H9 (cell line): ENCODE measurements at regions not wholly inside any gene's neighbourhood (a gene's known extent, or its start where the extent isn't known, plus 50 kb on each side); places are given as distances from the start of the nearest gene placed in this dataset.

Experiments
- DNase-seq: peaks from one replicate; pipeline ENCODE4 v3.0.0-alpha.2; 2017
- H2AFZ ChIP-seq: one replicate; pipeline ENCODE4 v1.6.1; 2013; ENCODE audit warnings: mild to moderate bottlenecking, low read length, control low read depth, moderate library complexity
- H2AK5ac ChIP-seq: 2 replicates; pipeline ENCODE4 v1.6.1; 2013; ENCODE audit warnings: low read length, control low read depth, mixed read lengths; ENCODE audit not compliant: insufficient read length
- H2BK120ac ChIP-seq: one replicate; pipeline ENCODE4 v1.6.1; 2013; ENCODE audit warnings: low read depth, mild to moderate bottlenecking, low read length, control low read depth, inconsistent platforms; ENCODE audit not compliant: poor library complexity, severe bottlenecking
- H2BK12ac ChIP-seq: 2 replicates; pipeline ENCODE4 v1.6.1; 2013; ENCODE audit warnings: low read length, control low read depth, mixed read lengths, low read depth; ENCODE audit not compliant: insufficient read length
- H2BK15ac ChIP-seq: 2 replicates; pipeline ENCODE4 v1.6.1; 2013; ENCODE audit warnings: low read depth, low read length, control low read depth
- H2BK20ac ChIP-seq: one replicate; pipeline ENCODE4 v1.6.1; 2013; ENCODE audit warnings: low read depth, mild to moderate bottlenecking, low read length, control low read depth, inconsistent platforms; ENCODE audit not compliant: poor library complexity, severe bottlenecking
- H2BK5ac ChIP-seq: 2 replicates; pipeline ENCODE4 v1.6.1; 2013; ENCODE audit warnings: low read length, control low read depth, mixed read lengths; ENCODE audit not compliant: insufficient read length
- H3K14ac ChIP-seq: 2 replicates; pipeline ENCODE4 v1.6.1; 2013; ENCODE audit warnings: low read length, control low read depth; ENCODE audit not compliant: insufficient read depth
- H3K18ac ChIP-seq: 2 replicates; pipeline ENCODE4 v1.6.1; 2013; ENCODE audit warnings: low read depth, mild to moderate bottlenecking, mixed read lengths, low read length, control low read depth; ENCODE audit not compliant: insufficient read length
- H3K23ac ChIP-seq: 2 replicates; pipeline ENCODE4 v1.6.1; 2013; ENCODE audit warnings: low read length, control low read depth, mixed read lengths, low read depth; ENCODE audit not compliant: insufficient read length
- H3K23me2 ChIP-seq: 2 replicates; pipeline ENCODE4 v1.6.1; 2013; ENCODE audit warnings: low read depth, mild to moderate bottlenecking, mixed read lengths, low read length, control low read depth; ENCODE audit not compliant: insufficient read length, poor library complexity, severe bottlenecking
- H3K27ac ChIP-seq: 2 replicates; pipeline ENCODE4 v1.5.1; 2013; ENCODE audit warnings: low read length, control low read depth, mixed read lengths, low read depth; ENCODE audit not compliant: insufficient read length
- H3K27me3 ChIP-seq: 2 replicates; pipeline ENCODE4 v1.6.1; 2013; ENCODE audit warnings: low read length, control low read depth, inconsistent platforms; ENCODE audit not compliant: insufficient read depth
- H3K4ac ChIP-seq: 2 replicates; pipeline ENCODE4 v1.6.1; 2013; ENCODE audit warnings: low read depth, mild to moderate bottlenecking, control low read depth, inconsistent platforms, low read length, moderate library complexity
- H3K4me1 ChIP-seq: 2 replicates; pipeline ENCODE4 v1.6.1; 2013; ENCODE audit warnings: low read length, control low read depth, inconsistent platforms; ENCODE audit not compliant: insufficient read depth
- H3K4me2 ChIP-seq: 2 replicates; pipeline ENCODE4 v1.6.1; 2013; ENCODE audit warnings: low read length, control low read depth, mixed read lengths; ENCODE audit not compliant: insufficient read length, insufficient read depth
- H3K56ac ChIP-seq: 2 replicates; pipeline ENCODE4 v1.6.1; 2013; ENCODE audit warnings: low read depth, mild to moderate bottlenecking, mixed read lengths, low read length, control low read depth; ENCODE audit not compliant: insufficient read length
- H3K79me1 ChIP-seq: 2 replicates; pipeline ENCODE4 v1.6.1; 2013; ENCODE audit warnings: low read depth, mild to moderate bottlenecking, moderate library complexity, low read length, control low read depth, inconsistent platforms; ENCODE audit not compliant: insufficient read depth, poor library complexity, severe bottlenecking
- H3K79me2 ChIP-seq: 2 replicates; pipeline ENCODE4 v1.6.1; 2013; ENCODE audit warnings: low read length, control low read depth, inconsistent platforms; ENCODE audit not compliant: insufficient read depth
- H3K9ac ChIP-seq: 2 replicates; pipeline ENCODE4 v1.6.1; 2013; ENCODE audit warnings: low read length, control low read depth, mixed read lengths; ENCODE audit not compliant: insufficient read length; ENCODE audit errors: extremely low read depth
- H3K9me3 ChIP-seq: one replicate; pipeline ENCODE4 v1.6.1; 2013; ENCODE audit warnings: low read depth, low read length, inconsistent platforms; ENCODE audit not compliant: control insufficient read depth
- H3T11ph ChIP-seq: one replicate; pipeline ENCODE4 v1.6.1; 2013; ENCODE audit warnings: mild to moderate bottlenecking, low read length, control low read depth, inconsistent platforms
- H4K20me1 ChIP-seq: one replicate; pipeline ENCODE4 v1.6.1; 2013; ENCODE audit not compliant: control insufficient read depth, insufficient read length, insufficient read depth
- H4K5ac ChIP-seq: 2 replicates; pipeline ENCODE4 v1.6.1; 2013; ENCODE audit warnings: low read depth, mild to moderate bottlenecking, mixed read lengths, low read length, control low read depth; ENCODE audit not compliant: insufficient read length
- H4K8ac ChIP-seq: replicated peaks from 2 replicates; pipeline ENCODE4 v1.6.1; 2013; ENCODE audit warnings: low read length, control low read depth, mixed read lengths, low read depth; ENCODE audit not compliant: insufficient read length
- H4K91ac ChIP-seq: 2 replicates; pipeline ENCODE4 v1.6.1; 2013; ENCODE audit warnings: low read depth, mild to moderate bottlenecking, moderate library complexity, mixed read lengths, low read length, control low read depth; ENCODE audit not compliant: insufficient read length
- H3K27ac Mint-ChIP-seq, 3 experiments: 2 replicates in 2 of 3; 3 replicates in 1 of 3; pipeline ENCODE4 v1.8.0; 2020 to 2021; ENCODE audit warnings: mixed read lengths in 3 of 3, mild to moderate bottlenecking in 1 of 3, moderate library complexity in 1 of 3
- H3K27me3 Mint-ChIP-seq: 2 replicates; pipeline ENCODE4 v1.8.0; 2021; ENCODE audit warnings: low read depth, mild to moderate bottlenecking, moderate library complexity, mixed read lengths
- H3K36me3 Mint-ChIP-seq, 3 experiments: 2 replicates in 2 of 3; 3 replicates in 1 of 3; pipeline ENCODE4 v1.8.0; 2020 to 2021; ENCODE audit warnings: low read depth in 3 of 3, mixed read lengths in 3 of 3; ENCODE audit not compliant: insufficient read depth in 1 of 3
- H3K4me1 Mint-ChIP-seq, 2 experiments: 2 replicates each; pipeline ENCODE4 v1.8.0; 2020; ENCODE audit warnings: mixed read lengths in 2 of 2
- H3K4me3 Mint-ChIP-seq, 2 experiments: 2 replicates in 1 of 2; 3 replicates in 1 of 2; pipeline ENCODE4 v1.8.0; 2020 to 2021; ENCODE audit warnings: mild to moderate bottlenecking in 2 of 2, mixed read lengths in 2 of 2, moderate library complexity in 1 of 2
- H3K9me3 Mint-ChIP-seq, 2 experiments: 2 replicates in 1 of 2; 3 replicates in 1 of 2; pipeline ENCODE4 v1.8.0; 2020; ENCODE audit warnings: mild to moderate bottlenecking in 2 of 2, mixed read lengths in 2 of 2, moderate library complexity in 1 of 2
- CTCF ChIP-seq: fragments of 200-600 bp; sonication (generic); conservative IDR thresholded peaks from 3 replicates; pipeline ENCODE4 v1.8.0; 2021; ENCODE audit warnings: antibody characterized with exemption, mild to moderate bottlenecking
- WGBS: extraction: QIAGEN DNeasy Blood & Tissue Kit; methylation state at CpG from one replicate; pipeline ENCODE4 v1.1.7; 2013; ENCODE audit warnings: missing lambda C conversion rate, low lambda C conversion rate, mixed read lengths; ENCODE audit not compliant: insufficient read length; ENCODE audit errors: extremely low coverage; 5-methylcytosine and 5-hydroxymethylcytosine counted together

GRCh38 chr13:91154558-91155353 is 192.7 kb upstream of the MIR17HG start:
- DNase-seq, result no peak
- Histone ChIP-seq H4K91ac (no peak overlapping the region), H4K8ac (no peak overlapping the region), H3K4me1 (peaks cover 10% of the 10 kb centered on the region), H3K79me1 (no peaks in the 10 kb centered on the region), H3K9me3 (no peaks in the 10 kb centered on the region), H2BK5ac (no peak overlapping the region), H3K79me2 (no peaks in the 10 kb centered on the region), H3K23me2 (no peaks in the 10 kb centered on the region), H3K27ac (peak overlapping the region; percentile 68), H2BK15ac (no peak overlapping the region), H3T11ph (no peak overlapping the region), H3K14ac (peak overlapping the region; percentile 20; the same call in 1 of the 2 replicates), H3K56ac (no peak overlapping the region), H3K23ac (no peak overlapping the region), H2BK120ac (no peak overlapping the region), H2AFZ (peak overlapping the region; percentile 73), H2BK20ac (no peak overlapping the region), H3K27me3 (no peaks in the 10 kb centered on the region), H4K5ac (no peak overlapping the region), H3K18ac (peak overlapping the region; percentile 42), H2AK5ac (no peak overlapping the region), H4K20me1 (no peaks in the 10 kb centered on the region), H2BK12ac (no peak overlapping the region), H3K4ac (no peak overlapping the region), H3K4me2 (no peak overlapping the region), H3K9ac (no peak overlapping the region)
- no peak for TF ChIP-seq CTCF
- H3K9me3 Mint-ChIP-seq, result peaks cover 0 to 3% of the 10 kb centered on the region in 2 experiments; a peak in 1 of 5 replicates
- H3K4me3 Mint-ChIP-seq, result no peak overlapping the region
- no peaks in the 10 kb centered on the region for H3K36me3 Mint-ChIP-seq
- no CpG with 5 or more reads among the region's 6 CpGs for WGBS
- H3K4me1 Mint-ChIP-seq, result peaks cover 16 to 21% of the 10 kb centered on the region in 2 experiments
- no peaks in the 10 kb centered on the region; the same call in 1 of the 2 replicates for H3K27me3 Mint-ChIP-seq
- peak overlapping the region in 1 of 3 experiments; percentile 20; a peak in 1 of 7 replicates for H3K27ac Mint-ChIP-seq
